Neuronal stem cell (in vitro differentiated cells): ENCODE measurements at regions not wholly inside any gene's neighbourhood (a gene's known extent, or its start where the extent isn't known, plus 50 kb on each side); places are given as distances from the start of the nearest gene placed in this dataset.

Experiments
- DNase-seq: peaks from one replicate; pipeline ENCODE4 v3.0.0-alpha.2; 2013; ENCODE audit warnings: low spot score
- H2AFZ ChIP-seq: one replicate; pipeline ENCODE4 v1.6.1; 2013; ENCODE audit warnings: mild to moderate bottlenecking, low read length, inconsistent platforms
- H2AK5ac ChIP-seq: 2 replicates; pipeline ENCODE4 v1.6.1; 2013; ENCODE audit warnings: low read depth, mild to moderate bottlenecking, inconsistent platforms, low read length, moderate library complexity, mixed read lengths
- H2BK120ac ChIP-seq: 2 replicates; pipeline ENCODE4 v1.6.1; 2013; ENCODE audit warnings: low read depth, mild to moderate bottlenecking, inconsistent platforms, low read length, moderate library complexity, mixed read lengths
- H2BK12ac ChIP-seq: one replicate; pipeline ENCODE4 v1.6.1; 2013; ENCODE audit warnings: low read length, inconsistent platforms
- H2BK15ac ChIP-seq: 2 replicates; pipeline ENCODE4 v1.6.1; 2013; ENCODE audit warnings: mild to moderate bottlenecking, low read length, inconsistent platforms, mixed read lengths
- H2BK5ac ChIP-seq: one replicate; pipeline ENCODE4 v1.6.1; 2013; ENCODE audit warnings: inconsistent platforms, mild to moderate bottlenecking, low read length, moderate library complexity
- H3K14ac ChIP-seq: one replicate; pipeline ENCODE4 v1.6.1; 2013; ENCODE audit warnings: low read length, inconsistent platforms
- H3K18ac ChIP-seq: 2 replicates; pipeline ENCODE4 v1.6.1; 2013; ENCODE audit warnings: low read length, inconsistent platforms
- H3K23ac ChIP-seq: 2 replicates; pipeline ENCODE4 v1.6.1; 2013; ENCODE audit warnings: low read depth, mild to moderate bottlenecking, mixed read lengths, low read length, inconsistent platforms; ENCODE audit not compliant: poor library complexity
- H3K27ac ChIP-seq: replicated peaks from 3 replicates; pipeline ENCODE4 v1.5.1; 2013; ENCODE audit warnings: low read length, inconsistent platforms
- H3K27me3 ChIP-seq, 3 experiments: 2 replicates each; pipeline ENCODE4 v1.6.1; 2013; ENCODE audit warnings: low read length in 3 of 3, mild to moderate bottlenecking in 2 of 3, inconsistent platforms in 1 of 3, low read depth in 1 of 3, mixed read lengths in 1 of 3, moderate library complexity in 1 of 3; ENCODE audit not compliant: control insufficient read depth in 3 of 3, insufficient read depth in 3 of 3
- H3K36me3 ChIP-seq, 2 donors: replicated peaks in 1 of 2; 2 replicates each; pipeline ENCODE4 v1.6.1; 2013; ENCODE audit warnings: low read length in 2 of 2; ENCODE audit not compliant: control insufficient read depth in 2 of 2, insufficient read depth in 2 of 2
- H3K4ac ChIP-seq: 2 replicates; pipeline ENCODE4 v1.6.1; 2013; ENCODE audit warnings: inconsistent platforms, mild to moderate bottlenecking, low read length, moderate library complexity
- H3K4me1 ChIP-seq, 2 donors: 1 replicate in 1 of 2; 2 replicates in 1 of 2; pipeline ENCODE4 v1.6.1; 2013; ENCODE audit warnings: low read length in 2 of 2, low read depth in 1 of 2; ENCODE audit not compliant: control insufficient read depth in 2 of 2, insufficient read depth in 1 of 2
- H3K4me2 ChIP-seq: one replicate; pipeline ENCODE4 v1.6.1; 2013; ENCODE audit warnings: mild to moderate bottlenecking, low read length, inconsistent platforms; ENCODE audit not compliant: insufficient read depth, poor library complexity, severe bottlenecking
- H3K4me3 ChIP-seq, 2 donors: 2 replicates each; pipeline ENCODE4 v1.5.1; 2013; ENCODE audit warnings: low read length in 2 of 2, mild to moderate bottlenecking in 2 of 2, inconsistent platforms in 1 of 2, moderate library complexity in 1 of 2
- H3K79me1 ChIP-seq: one replicate; pipeline ENCODE4 v1.6.1; 2013; ENCODE audit warnings: low read depth, mild to moderate bottlenecking, inconsistent platforms, low read length, moderate library complexity
- H3K9ac ChIP-seq: one replicate; pipeline ENCODE4 v1.6.1; 2013; ENCODE audit warnings: mild to moderate bottlenecking, low read depth, low read length, inconsistent platforms; ENCODE audit not compliant: poor library complexity
- H3K9me3 ChIP-seq, 2 donors: replicated peaks in 1 of 2; 2 replicates each; pipeline versions ENCODE3 to v1.6.1; 2013; ENCODE audit warnings: low read length in 2 of 2, mild to moderate bottlenecking in 2 of 2, inconsistent platforms in 1 of 2, low read depth in 1 of 2, mixed read lengths in 1 of 2, moderate library complexity in 1 of 2; ENCODE audit not compliant: control insufficient read depth in 2 of 2, insufficient read depth in 1 of 2
- H4K8ac ChIP-seq: one replicate; pipeline ENCODE4 v1.6.1; 2013; ENCODE audit warnings: low read depth, mild to moderate bottlenecking, inconsistent platforms, low read length, moderate library complexity
- H4K91ac ChIP-seq: one replicate; pipeline ENCODE4 v1.6.1; 2013; ENCODE audit warnings: low read length, low read depth, mild to moderate bottlenecking, inconsistent platforms; ENCODE audit not compliant: poor library complexity
- WGBS, 2 donors: extraction: QIAGEN DNeasy Blood & Tissue Kit; methylation state at CpG; one replicate each; pipeline ENCODE4 v1.1.7; 2013; ENCODE audit warnings: missing lambda C conversion rate in 2 of 2, mixed read lengths in 1 of 2; ENCODE audit not compliant: insufficient read length in 2 of 2, insufficient replicate concordance in 1 of 2; ENCODE audit errors: extremely low coverage in 2 of 2; 5-methylcytosine and 5-hydroxymethylcytosine counted together

DNA sequence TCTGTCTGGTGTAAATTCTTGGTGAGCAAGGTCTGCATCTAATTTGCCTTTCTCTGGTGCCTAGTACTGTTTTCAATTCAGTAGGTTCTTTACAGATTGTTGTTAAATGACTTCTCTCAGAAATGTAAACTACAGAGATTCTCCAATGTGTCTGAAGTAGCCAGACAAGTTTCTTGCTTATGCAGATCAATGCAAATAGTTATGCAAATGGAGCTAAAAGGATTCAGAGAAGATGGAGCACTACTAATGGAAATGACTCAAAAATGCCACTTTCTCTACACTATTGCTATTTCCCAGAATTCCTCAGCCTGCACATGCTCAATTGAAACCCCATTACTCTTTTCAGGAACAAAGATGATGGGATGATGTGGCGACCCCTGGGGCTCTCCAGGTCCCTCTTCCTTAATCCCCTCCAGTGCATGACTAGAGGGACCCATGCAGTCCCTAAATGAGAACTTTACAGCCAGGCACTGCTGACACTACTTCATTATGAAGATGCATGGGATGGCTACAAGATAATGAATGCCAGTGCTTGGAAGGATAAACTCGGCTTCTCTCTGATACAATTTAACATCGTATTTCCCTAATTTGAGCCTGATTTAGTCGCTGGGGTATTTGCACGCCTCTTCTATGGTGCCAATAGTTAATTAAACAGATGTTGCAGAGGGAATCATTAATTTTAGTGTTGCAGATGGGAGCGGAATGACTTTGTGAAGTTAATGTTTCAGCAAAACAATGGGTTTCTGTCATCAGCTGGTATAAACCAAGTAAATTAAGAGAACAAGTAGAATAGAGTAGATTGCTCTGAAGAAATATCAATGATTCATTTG lies 753.2 kb downstream of the TLR4 start:
- no peak for DNase-seq
- Histone ChIP-seq H2AFZ (no peak overlapping the region), H3K4ac (no peak overlapping the region), H3K4me2 (no peak overlapping the region), H3K36me3 (no peaks in the 10 kb centered on the region), H3K14ac (no peak overlapping the region), H3K79me1 (no peaks in the 10 kb centered on the region), H2BK12ac (no peak overlapping the region), H4K8ac (no peak overlapping the region), H3K27ac (no peak overlapping the region), H3K4me1 (no peaks in the 10 kb centered on the region), H2BK15ac (no peak overlapping the region), H3K27me3 (no peaks in the 10 kb centered on the region), H4K91ac (no peak overlapping the region), H3K18ac (no peak overlapping the region), H2BK120ac (no peak overlapping the region), H2AK5ac (no peak overlapping the region), H3K23ac (no peak overlapping the region), H2BK5ac (no peak overlapping the region), H3K4me3 (no peak overlapping the region), H3K9ac (no peak overlapping the region), H3K9me3 (no peaks in the 10 kb centered on the region)
- WGBS, 2 donors: no CpG with 5 or more reads among the region's 6 CpGs

- WGBS, 2 donors: no CpG with 5 or more reads among the region's 2 CpGs
- no peak overlapping the region for H3K18ac ChIP-seq
Measured at GRCh38 chr9:118459913-118460312, 755.7 kb downstream of the TLR4 start.

DNA sequence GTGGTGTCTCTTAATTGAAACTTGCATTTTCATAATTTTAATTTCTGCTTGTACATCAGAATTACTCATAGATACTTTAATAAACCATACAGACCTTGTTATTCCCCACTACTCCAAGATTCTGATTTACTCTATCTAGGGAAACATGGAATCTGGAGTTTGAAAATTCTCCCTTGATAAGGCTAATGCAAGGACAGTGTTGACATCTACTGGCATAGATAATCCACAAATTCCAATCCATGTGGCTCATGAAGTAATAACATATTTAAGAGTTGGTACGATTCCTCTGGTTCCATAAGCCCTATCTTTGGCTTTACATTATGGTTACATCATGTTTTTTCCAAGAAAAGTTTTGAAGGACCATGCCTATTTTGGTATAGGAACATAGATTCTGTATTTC lies 759.2 kb downstream of the TLR4 start:
- H4K91ac ChIP-seq: no peak overlapping the region
- no peaks in the 10 kb centered on the region for H3K4me1 ChIP-seq
- H3K23ac ChIP-seq: no peak overlapping the region
- no peak overlapping the region for H2BK15ac ChIP-seq
- no peak overlapping the region for H3K4me3 ChIP-seq
- H2BK120ac ChIP-seq: no peak overlapping the region
- H3K4ac ChIP-seq: no peak overlapping the region
- WGBS, 2 donors: no CpG with 5 or more reads among the region's 1 CpG
- no peaks in the 10 kb centered on the region for H3K27me3 ChIP-seq
- H3K14ac ChIP-seq: no peak overlapping the region
- no peak overlapping the region for H3K4me2 ChIP-seq
- no peak overlapping the region for H2BK12ac ChIP-seq
- H3K36me3 ChIP-seq: no peaks in the 10 kb centered on the region
- H4K8ac ChIP-seq: no peak overlapping the region
- no peak overlapping the region for H3K27ac ChIP-seq
- H3K9me3 ChIP-seq: no peaks in the 10 kb centered on the region
- H2AK5ac ChIP-seq: no peak overlapping the region
- no peak overlapping the region for H3K18ac ChIP-seq
- H2AFZ ChIP-seq: no peak overlapping the region
- no peak overlapping the region for H2BK5ac ChIP-seq
- no peak for DNase-seq
- H3K9ac ChIP-seq: no peak overlapping the region
- H3K79me1 ChIP-seq: no peaks in the 10 kb centered on the region

More at GRCh38 chr9:118459913-118460312, 755.7 kb downstream of the TLR4 start:
- Histone ChIP-seq H3K4me2 (no peak overlapping the region), H3K4me3 (no peak overlapping the region), H2BK15ac (no peak overlapping the region), H3K4ac (no peak overlapping the region), H3K9me3 (no peaks in the 10 kb centered on the region), H2BK5ac (no peak overlapping the region), H2AFZ (no peak overlapping the region), H4K91ac (no peak overlapping the region), H2BK12ac (no peak overlapping the region), H4K8ac (no peak overlapping the region), H3K14ac (no peak overlapping the region), H2AK5ac (no peak overlapping the region), H3K23ac (no peak overlapping the region), H3K27me3 (no peaks in the 10 kb centered on the region), H3K27ac (no peak overlapping the region), H3K36me3 (no peaks in the 10 kb centered on the region), H3K9ac (no peak overlapping the region), H2BK120ac (no peak overlapping the region), H3K4me1 (no peaks in the 10 kb centered on the region), H3K79me1 (no peaks in the 10 kb centered on the region)
- DNase-seq: no peak

GRCh38 chr9:118473521-118473920 lies 769.3 kb downstream of the TLR4 start:
- no peak overlapping the region for H3K9ac ChIP-seq
- no peak overlapping the region for H2AK5ac ChIP-seq
- no peak overlapping the region for H2AFZ ChIP-seq
- 100% methylated on average over 1 of the region's 1 CpG; no CpG with 5 or more reads in 1 of the 2 donors for WGBS, 2 donors
- no peak overlapping the region for H2BK120ac ChIP-seq
- no peaks in the 10 kb centered on the region for H3K4me1 ChIP-seq
- H2BK5ac ChIP-seq: no peak overlapping the region
- no peak overlapping the region for H3K18ac ChIP-seq
- no peaks in the 10 kb centered on the region for H3K9me3 ChIP-seq
- no peaks in the 10 kb centered on the region for H3K27me3 ChIP-seq
- H3K27ac ChIP-seq: no peak overlapping the region
- no peak overlapping the region for H2BK12ac ChIP-seq
- no peak overlapping the region for H3K4me2 ChIP-seq
- peak; percentile 29 for DNase-seq
- no peak overlapping the region for H3K14ac ChIP-seq
- no peak overlapping the region for H3K4ac ChIP-seq
- H2BK15ac ChIP-seq: no peak overlapping the region
- no peak overlapping the region for H3K4me3 ChIP-seq
- H3K36me3 ChIP-seq: no peaks in the 10 kb centered on the region
- no peak overlapping the region for H4K8ac ChIP-seq
- no peak overlapping the region for H4K91ac ChIP-seq
- no peaks in the 10 kb centered on the region for H3K79me1 ChIP-seq
- H3K23ac ChIP-seq: no peak overlapping the region
